HCT116 (cell line): ENCODE measurements at regions not wholly inside any gene's neighbourhood (a gene's known extent, or its start where the extent isn't known, plus 50 kb on each side); places are given as distances from the start of the nearest gene placed in this dataset.

Source experiments
- ATAC-seq: fragments of 200-7000 bp; cut with Tn5 transposase; 2 replicates; pipeline ENCODE4 v1.9.1; 2020; ENCODE audit warnings: mild to moderate bottlenecking, moderate library complexity
- BruUV-seq: library from RNA; stranded (reverse); fragments of 400-500 nt; replicated peaks from 2 replicates; lab custom pipeline; 2021; lab: Mats Ljungman, UMichigan
- CTCF ChIA-PET: fragments of 300-600 bp; sonication (Branson Sonifier 250); formaldehyde crosslinking; loops from one replicate; lab custom pipeline; 2021; ENCODE audit warnings: antibody characterized with exemption; lab: Charles Lee
- POLR2A ChIA-PET: fragments of 300-600, 350-600 bp; sonication (Branson Sonifier 250); formaldehyde crosslinking; loops from one replicate; lab custom pipeline; 2021; ENCODE audit warnings: antibody characterized with exemption; lab: Charles Lee
- RAD21 ChIA-PET, 2 experiments: fragments of 300-600 bp; sonication (Branson Sonifier 250); formaldehyde crosslinking; loops; one replicate each; lab custom pipeline; 2023; ENCODE audit warnings: low total read pairs in 2 of 2; ENCODE audit not compliant: uncharacterized antibody in 2 of 2, unreplicated experiment in 2 of 2, low non-redundant PET in 1 of 2; lab: Charles Lee
- DNase-seq: peaks from one replicate; pipeline ENCODE4 v3.0.0-alpha.2; 2010; ENCODE audit warnings: low read depth, low spot score
- H2AFZ ChIP-seq: fragments of 200-600 bp; shearing (Covaris generic), sonication (generic); 2 replicates; pipeline ENCODE4 v1.6.1; 2017; ENCODE audit warnings: low read depth, mixed run types, mixed read lengths, antibody characterized with exemption, low read length; ENCODE audit not compliant: poor library complexity, severe bottlenecking
- H3K27ac ChIP-seq: 2 replicates; pipeline ENCODE4 v1.5.1; 2012; ENCODE audit warnings: low read depth, low read length
- H3K27me3 ChIP-seq: fragments of 200-600 bp; sonication (generic); 2 replicates; pipeline ENCODE4 v1.6.1; 2016; ENCODE audit warnings: mixed run types, low read length, mixed read lengths; ENCODE audit not compliant: insufficient read depth
- H3K36me3 ChIP-seq, 2 experiments: fragments of 200-500 bp in 1 of 2; fragments of 200-600 bp in 1 of 2; sonication (Bioruptor generic) in 1 of 2; sonication (generic) in 1 of 2; 2 replicates each; pipeline versions ENCODE4 v1.5.1 to v1.6.1; 2014 to 2016; ENCODE audit warnings: low read length in 2 of 2, inconsistent platforms in 1 of 2, mixed read lengths in 1 of 2, mixed run types in 1 of 2; ENCODE audit not compliant: insufficient read depth in 2 of 2, control insufficient read depth in 1 of 2
- H3K4me1 ChIP-seq, 2 experiments: fragments of 200-600 bp in 1 of 2; sonication (generic) in 1 of 2; 2 replicates each; pipeline versions ENCODE4 v1.5.1 to v1.6.1; 2012 to 2017; ENCODE audit warnings: low read length in 2 of 2, inconsistent platforms in 1 of 2, mild to moderate bottlenecking in 1 of 2, mixed read lengths in 1 of 2, mixed run types in 1 of 2, moderate library complexity in 1 of 2; ENCODE audit not compliant: insufficient read depth in 2 of 2, control insufficient read depth in 1 of 2
- H3K4me2 ChIP-seq: fragments of 200-600 bp; sonication (generic); 2 replicates; pipeline ENCODE4 v1.6.1; 2017; ENCODE audit warnings: mixed run types, low read length, mixed read lengths
- H3K4me3 ChIP-seq, 2 experiments: fragments of 200-600 bp in 1 of 2; sonication (generic) in 1 of 2; replicated peaks in 1 of 2; 2 replicates each; pipeline ENCODE4 v1.5.1; 2011 to 2016; ENCODE audit warnings: low read length in 2 of 2, control low read depth in 1 of 2, low read depth in 1 of 2, mild to moderate bottlenecking in 1 of 2, mixed read lengths in 1 of 2, mixed run types in 1 of 2
- H3K79me2 ChIP-seq: fragments of 200-600 bp; sonication (generic); 2 replicates; pipeline ENCODE4 v1.6.1; 2017; ENCODE audit warnings: mild to moderate bottlenecking, mixed run types, low read length, moderate library complexity, mixed read lengths; ENCODE audit not compliant: insufficient read depth
- H3K9ac ChIP-seq: fragments of 200-600 bp; sonication (generic); 2 replicates; pipeline ENCODE4 v1.6.1; 2016; ENCODE audit warnings: low read length, mixed read lengths
- H3K9me2 ChIP-seq: fragments of 200-600 bp; sonication (generic), shearing (Covaris generic); 2 replicates; pipeline ENCODE4 v1.6.1; 2017; ENCODE audit warnings: mixed run types, mild to moderate bottlenecking, moderate library complexity; ENCODE audit not compliant: insufficient read depth
- H3K9me3 ChIP-seq, 2 experiments: fragments of 200-500 bp in 1 of 2; fragments of 200-600 bp in 1 of 2; sonication (Bioruptor generic) in 1 of 2; sonication (generic) in 1 of 2; 2 replicates each; pipeline ENCODE4 v1.6.1; 2014 to 2017; ENCODE audit warnings: low read length in 2 of 2, mixed read lengths in 2 of 2, inconsistent platforms in 1 of 2, low read depth in 1 of 2, mild to moderate bottlenecking in 1 of 2, mixed run types in 1 of 2, moderate library complexity in 1 of 2; ENCODE audit not compliant: control insufficient read depth in 1 of 2, insufficient read depth in 1 of 2
- H4K20me1 ChIP-seq: fragments of 200-600 bp; sonication (generic), shearing (Covaris generic); 2 replicates; pipeline ENCODE4 v1.6.1; 2017; ENCODE audit warnings: mixed run types, mild to moderate bottlenecking, moderate library complexity; ENCODE audit not compliant: insufficient read depth
- CBX3 ChIP-seq: IDR thresholded peaks from 2 replicates; pipeline ENCODE4 v1.6.1; 2012; ENCODE audit warnings: low read depth
- CEBPB ChIP-seq: IDR thresholded peaks from 2 replicates; pipeline ENCODE4 v1.6.1; 2012; ENCODE audit warnings: low read depth
- EZH2phosphoT487 ChIP-seq: fragments of 200-600 bp; IDR thresholded peaks from 2 replicates; pipeline ENCODE4 v1.6.1; 2018; ENCODE audit warnings: antibody characterized with exemption, borderline replicate concordance
- FOSL1 ChIP-seq: IDR thresholded peaks from 2 replicates; pipeline ENCODE4 v1.6.1; 2012; ENCODE audit warnings: low read depth
- JUND ChIP-seq: IDR thresholded peaks from 2 replicates; pipeline ENCODE4 v1.6.1; 2012
- POLR2A ChIP-seq: IDR thresholded peaks from 2 replicates; pipeline ENCODE4 v1.7.0; 2011; ENCODE audit warnings: borderline replicate concordance; ENCODE audit not compliant: insufficient read depth, insufficient read length; ENCODE audit errors: extremely low read depth
- POLR2AphosphoS5 ChIP-seq: IDR thresholded peaks from 2 replicates; pipeline ENCODE4 v1.6.1; 2011; ENCODE audit warnings: mild to moderate bottlenecking, low read depth, low read length, moderate library complexity
- SIN3A ChIP-seq: IDR thresholded peaks from 2 replicates; pipeline ENCODE4 v1.6.1; 2012; ENCODE audit warnings: low read depth
- ZFX ChIP-seq: fragments of 450-650 bp; IDR thresholded peaks from 2 replicates; pipeline ENCODE4 v1.6.1; 2017
- ZNF274 ChIP-seq: fragments of 200-500 bp; sonication (Bioruptor generic); IDR thresholded peaks from 2 replicates; pipeline ENCODE4 v1.6.1; 2014; ENCODE audit warnings: mild to moderate bottlenecking, low read depth, low read length, inconsistent platforms
- intact Hi-C: fragments of 100-400 bp; cut with micrococcal nuclease; formaldehyde crosslinking; loops from 2 replicates; pipeline ENCODE4 v1.10.0; 2022
- TF ChIP-seq, protein P1 (sequence below), 3 experiments: fragments of 200-600 bp in 1 of 3; sonication (generic) in 1 of 3; IDR thresholded peaks in 2 of 3; conservative IDR thresholded peaks in 1 of 3; 2 replicates each; pipeline ENCODE4 v1.5.1; 2012 to 2017; ENCODE audit warnings: low read depth in 2 of 3, low read length in 2 of 3, antibody characterized with exemption in 1 of 3, borderline replicate concordance in 1 of 3, control low read depth in 1 of 3, mild to moderate bottlenecking in 1 of 3, mixed read lengths in 1 of 3, mixed run types in 1 of 3, moderate library complexity in 1 of 3; ENCODE audit not compliant: insufficient read depth in 1 of 3
- TF ChIP-seq, protein P2 (sequence below): IDR thresholded peaks from 2 replicates; pipeline ENCODE4 v1.6.1; 2012
- TF ChIP-seq, protein P3 (sequence below): IDR thresholded peaks from 2 replicates; pipeline ENCODE4 v1.6.1; 2012

DNA sequence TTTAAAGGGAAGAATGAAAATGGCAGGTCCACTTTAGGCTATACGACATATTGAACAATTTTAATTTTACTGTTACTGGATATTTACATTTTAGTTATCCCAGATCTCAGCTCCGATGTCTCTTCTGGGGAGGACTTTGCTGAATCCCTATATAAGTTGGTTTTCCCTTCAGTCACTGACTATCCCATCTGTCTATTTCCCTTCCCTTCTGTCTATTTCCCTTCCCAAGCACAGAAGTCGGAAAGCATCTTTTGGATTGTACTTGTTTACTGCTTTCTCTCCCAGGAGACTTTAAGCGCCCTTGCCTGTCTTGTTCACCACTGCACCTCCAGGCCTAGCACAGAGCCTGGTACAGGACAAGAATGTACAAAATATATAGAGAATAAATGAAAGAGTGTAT lies 165.8 kb upstream of the SALL4 start:
- Histone ChIP-seq H3K9ac (no peak overlapping the region), H3K36me3 (no peaks in the 10 kb centered on the region), H3K27ac (no peak overlapping the region), H3K9me3 (no peaks in the 10 kb centered on the region), H4K20me1 (no peaks in the 10 kb centered on the region), H3K4me2 (no peak overlapping the region), H3K27me3 (no peaks in the 10 kb centered on the region), H2AFZ (no peak overlapping the region), H3K79me2 (no peaks in the 10 kb centered on the region), H3K9me2 (no peaks in the 10 kb centered on the region), H3K4me1 (peaks cover 7 to 28% of the 10 kb centered on the region in 2 experiments; a peak in 3 of 4 replicates), H3K4me3 (no peak overlapping the region)
- DNase-seq (no peak), ATAC-seq (no peak)
- BruUV-seq, result no TSS peak
- POLR2A ChIA-PET, result no interaction called here
- CTCF ChIA-PET, result no interaction called here
- TF ChIP-seq, protein P1, sequence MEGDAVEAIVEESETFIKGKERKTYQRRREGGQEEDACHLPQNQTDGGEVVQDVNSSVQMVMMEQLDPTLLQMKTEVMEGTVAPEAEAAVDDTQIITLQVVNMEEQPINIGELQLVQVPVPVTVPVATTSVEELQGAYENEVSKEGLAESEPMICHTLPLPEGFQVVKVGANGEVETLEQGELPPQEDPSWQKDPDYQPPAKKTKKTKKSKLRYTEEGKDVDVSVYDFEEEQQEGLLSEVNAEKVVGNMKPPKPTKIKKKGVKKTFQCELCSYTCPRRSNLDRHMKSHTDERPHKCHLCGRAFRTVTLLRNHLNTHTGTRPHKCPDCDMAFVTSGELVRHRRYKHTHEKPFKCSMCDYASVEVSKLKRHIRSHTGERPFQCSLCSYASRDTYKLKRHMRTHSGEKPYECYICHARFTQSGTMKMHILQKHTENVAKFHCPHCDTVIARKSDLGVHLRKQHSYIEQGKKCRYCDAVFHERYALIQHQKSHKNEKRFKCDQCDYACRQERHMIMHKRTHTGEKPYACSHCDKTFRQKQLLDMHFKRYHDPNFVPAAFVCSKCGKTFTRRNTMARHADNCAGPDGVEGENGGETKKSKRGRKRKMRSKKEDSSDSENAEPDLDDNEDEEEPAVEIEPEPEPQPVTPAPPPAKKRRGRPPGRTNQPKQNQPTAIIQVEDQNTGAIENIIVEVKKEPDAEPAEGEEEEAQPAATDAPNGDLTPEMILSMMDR (IDR thresholded peaks at IDR 0.05 in 2 of 3, conservative IDR thresholded peaks at IDR 0.05 in 1 of 3; ENCODE audit: borderline replicate concordance in 1 of 3, insufficient read depth in 1 of 3, low read depth in 2 of 3, low read length in 2 of 3), result no peak
- RAD21 ChIA-PET, result no interaction called here
- intact Hi-C loops, result no loop called here

DNA sequence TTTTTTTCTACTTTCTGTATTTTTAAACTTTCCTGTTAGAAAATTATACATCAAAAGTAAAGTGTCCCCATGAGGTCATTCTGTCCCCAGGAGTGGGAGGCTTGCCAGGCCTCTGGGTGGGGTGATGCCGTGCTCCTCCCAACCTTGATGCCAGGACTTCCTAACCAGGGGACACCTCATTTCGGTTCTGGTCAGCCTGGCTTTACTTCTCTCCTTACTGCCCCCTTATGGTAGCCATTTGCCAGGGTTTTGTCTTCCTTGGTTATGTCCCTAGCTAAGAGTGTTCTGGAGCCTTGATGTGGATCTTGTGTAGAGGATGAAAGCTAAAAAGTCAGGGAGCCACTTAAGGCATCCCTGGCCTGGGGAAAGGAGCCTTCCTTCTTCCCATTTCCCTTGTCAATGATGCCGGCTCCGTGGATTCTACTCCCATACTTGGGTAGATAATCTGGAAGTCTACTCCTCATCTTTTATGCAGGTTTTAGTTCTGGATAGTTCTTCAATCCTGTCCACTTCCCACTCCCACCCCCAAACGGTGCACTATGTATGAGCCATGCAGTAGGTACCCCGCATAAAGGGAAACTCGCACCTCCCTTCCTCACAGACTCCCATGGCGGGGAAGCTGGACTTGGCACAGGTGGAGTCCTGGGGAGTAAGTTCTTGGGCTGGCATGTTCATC lies 164.1 kb upstream of the SALL4 start:
- Histone ChIP-seq H3K9ac (no peak overlapping the region), H3K4me2 (peak overlapping the region; percentile 42; the same call in 1 of the 2 replicates), H3K9me2 (no peaks in the 10 kb centered on the region), H2AFZ (peak overlapping the region; percentile 70), H3K27me3 (no peaks in the 10 kb centered on the region), H4K20me1 (no peaks in the 10 kb centered on the region), H3K4me3 (no peak overlapping the region), H3K4me1 (peaks cover 7 to 21% of the 10 kb centered on the region in 2 experiments; a peak in 3 of 4 replicates), H3K36me3 (no peaks in the 10 kb centered on the region), H3K79me2 (no peaks in the 10 kb centered on the region), H3K27ac (no peak overlapping the region), H3K9me3 (no peaks in the 10 kb centered on the region)
- CTCF ChIA-PET, result interaction anchor here (0.6 to 2.0 kb wide), 10 partner anchors 8 to 266 kb away, joined by 3 to 10 read pairs (median 6); no protein-coding TSS in a partner anchor
- no TSS peak for BruUV-seq
- intact Hi-C loops, result loop anchor here (1.0 kb wide), 1 partner anchor 327 kb away; no protein-coding TSS in a partner anchor
- peak; percentile 99 for ATAC-seq
- peak; percentile 81 for DNase-seq
- RAD21 ChIA-PET, result no interaction called here
- POLR2A ChIA-PET, result interaction anchor here (1.3 to 1.5 kb wide), 3 partner anchors 8 to 19 kb away, joined by 3 to 4 read pairs (median 3); no protein-coding TSS in a partner anchor
- TF ChIP-seq ZFX (no peak), CBX3 (no peak), CEBPB (no peak), SIN3A (no peak), ZNF274 (no peak), FOSL1 (no peak), EZH2phosphoT487 (no peak), POLR2A (no peak), JUND (no peak), POLR2AphosphoS5 (no peak)
- TF ChIP-seq, protein P2, sequence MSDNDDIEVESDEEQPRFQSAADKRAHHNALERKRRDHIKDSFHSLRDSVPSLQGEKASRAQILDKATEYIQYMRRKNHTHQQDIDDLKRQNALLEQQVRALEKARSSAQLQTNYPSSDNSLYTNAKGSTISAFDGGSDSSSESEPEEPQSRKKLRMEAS, result no peak
- TF ChIP-seq, protein P1 (IDR thresholded peaks at IDR 0.05 in 2 of 3, conservative IDR thresholded peaks at IDR 0.05 in 1 of 3; ENCODE audit: borderline replicate concordance in 1 of 3, insufficient read depth in 1 of 3, low read depth in 2 of 3, low read length in 2 of 3), result peak; percentile 66 to 90 (median 75); a peak in 5 of 6 replicates
- TF ChIP-seq, protein P3, sequence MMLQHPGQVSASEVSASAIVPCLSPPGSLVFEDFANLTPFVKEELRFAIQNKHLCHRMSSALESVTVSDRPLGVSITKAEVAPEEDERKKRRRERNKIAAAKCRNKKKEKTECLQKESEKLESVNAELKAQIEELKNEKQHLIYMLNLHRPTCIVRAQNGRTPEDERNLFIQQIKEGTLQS, result no peak
